Caco-2 (cell line): ENCODE measurements at regions not wholly inside any gene's neighbourhood (a gene's known extent, or its start where the extent isn't known, plus 50 kb on each side); places are given as distances from the start of the nearest gene placed in this dataset.

Experiments
- BruUV-seq: library from RNA; stranded (reverse); fragments of 400-500 nt; replicated peaks from 2 replicates; lab custom pipeline; 2021; lab: Mats Ljungman, UMichigan
- CTCF ChIA-PET: fragments of 300-600 bp; sonication (Branson Sonifier 250); formaldehyde crosslinking; loops from one replicate; lab custom pipeline; 2022; ENCODE audit warnings: antibody characterized with exemption; lab: Charles Lee
- POLR2A ChIA-PET: fragments of 300-600 bp; sonication (Branson Sonifier 250); formaldehyde crosslinking; loops from one replicate; lab custom pipeline; 2022; ENCODE audit warnings: antibody characterized with exemption; lab: Charles Lee
- DNase-seq, 2 experiments: peaks; one replicate each; pipeline versions ENCODE4 v3.0.0 to v3.0.0-alpha.2; 2020 to 2022
- H3K27me3 ChIP-seq: replicated peaks from 2 replicates; pipeline ENCODE4 v1.6.0; 2011; ENCODE audit warnings: low read length; ENCODE audit not compliant: control insufficient read depth, insufficient read depth
- H3K36me3 ChIP-seq: 2 replicates; pipeline ENCODE4 v1.5.1; 2011; ENCODE audit warnings: low read length; ENCODE audit not compliant: control insufficient read depth, insufficient read depth
- H3K4me1 ChIP-seq: fragments of 250-450 bp; sonication (Bioruptor Pico); 2 replicates; pipeline ENCODE4 v1.5.1; 2020; ENCODE audit warnings: mild to moderate bottlenecking
- H3K4me3 ChIP-seq: 2 replicates; pipeline ENCODE4 v1.5.1; 2011; ENCODE audit warnings: low read depth, mild to moderate bottlenecking, control low read depth, low read length
- H3K9me3 ChIP-seq: fragments of 250-450 bp; sonication (Bioruptor Pico); 2 replicates; pipeline ENCODE4 v1.5.1; 2020; ENCODE audit warnings: mild to moderate bottlenecking, moderate library complexity
- H3K27ac Mint-ChIP-seq: one replicate; pipeline ENCODE4 v1.8.0; 2022; ENCODE audit warnings: mixed read lengths; ENCODE audit not compliant: unreplicated experiment
- H3K27me3 Mint-ChIP-seq: one replicate; pipeline ENCODE4 v1.8.0; 2022; ENCODE audit warnings: mixed read lengths; ENCODE audit not compliant: insufficient read depth, unreplicated experiment
- H3K36me3 Mint-ChIP-seq: one replicate; pipeline ENCODE4 v1.8.0; 2022; ENCODE audit warnings: mild to moderate bottlenecking, mixed read lengths; ENCODE audit not compliant: insufficient read depth, unreplicated experiment
- H3K4me1 Mint-ChIP-seq: one replicate; pipeline ENCODE4 v1.8.0; 2022; ENCODE audit warnings: low read depth, mixed read lengths; ENCODE audit not compliant: unreplicated experiment
- H3K4me3 Mint-ChIP-seq: one replicate; pipeline ENCODE4 v1.8.0; 2022; ENCODE audit warnings: mild to moderate bottlenecking, moderate library complexity, mixed read lengths; ENCODE audit not compliant: unreplicated experiment
- H3K9me3 Mint-ChIP-seq: one replicate; pipeline ENCODE4 v1.8.0; 2022; ENCODE audit warnings: mixed read lengths; ENCODE audit not compliant: unreplicated experiment
- CTCF ChIP-seq, 2 experiments: fragments of 200-600 bp in 1 of 2; IDR thresholded peaks; 1 replicate in 1 of 2; 2 replicates in 1 of 2; pipeline versions ENCODE4 v1.5.1 to v1.8.0; 2011 to 2022; ENCODE audit warnings: antibody characterized with exemption in 1 of 2, control low read depth in 1 of 2, inconsistent platforms in 1 of 2, low read depth in 1 of 2, low read length in 1 of 2, mild to moderate bottlenecking in 1 of 2, moderate library complexity in 1 of 2; ENCODE audit not compliant: insufficient read depth in 1 of 2, severe bottlenecking in 1 of 2, unreplicated experiment in 1 of 2
- intact Hi-C: fragments of 100-400 bp; cut with micrococcal nuclease; formaldehyde crosslinking; loops from one replicate; pipeline ENCODE4 v1.10.0; 2022; ENCODE audit not compliant: unreplicated experiment

- BruUV-seq = no TSS peak
- Mint-ChIP-seq H3K4me1 (peaks cover 53% of the 10 kb centered on the region), H3K36me3 (peaks cover 6% of the 10 kb centered on the region), H3K4me3 (no peak overlapping the region), H3K27me3 (no peaks in the 10 kb centered on the region), H3K27ac (no peak overlapping the region), H3K9me3 (no peaks in the 10 kb centered on the region)
- ChIA-PET CTCF (no interaction called here), POLR2A (no interaction called here)
- intact Hi-C loops = no loop called here
- Histone ChIP-seq H3K36me3 (no peaks in the 10 kb centered on the region), H3K9me3 (no peaks in the 10 kb centered on the region), H3K27me3 (no peaks in the 10 kb centered on the region), H3K4me1 (peaks cover 38% of the 10 kb centered on the region), H3K4me3 (no peak overlapping the region)
- TF ChIP-seq CTCF (IDR thresholded peaks at IDR 0.05; ENCODE audit: insufficient read depth in 1 of 2, low read depth in 1 of 2, low read length in 1 of 2, severe bottlenecking in 1 of 2, unreplicated experiment in 1 of 2) = no peak
- no peak for DNase-seq
Observed at GRCh38 chr12:116631619-116632018, 72.4 kb downstream of the MAP1LC3B2 start.

- Histone ChIP-seq H3K4me1 (peaks cover 30% of the 10 kb centered on the region), H3K4me3 (no peak overlapping the region), H3K36me3 (no peaks in the 10 kb centered on the region), H3K27me3 (no peaks in the 10 kb centered on the region), H3K9me3 (no peaks in the 10 kb centered on the region)
- H3K4me3 Mint-ChIP-seq = no peak overlapping the region
- no TSS peak for BruUV-seq
- peaks cover 6% of the 10 kb centered on the region for H3K36me3 Mint-ChIP-seq
- intact Hi-C loops = no loop called here
- no peak for DNase-seq
- H3K27me3 Mint-ChIP-seq = no peaks in the 10 kb centered on the region
- H3K4me1 Mint-ChIP-seq = peaks cover 45% of the 10 kb centered on the region
- CTCF ChIA-PET = interaction anchor here (0.7 kb wide), 1 partner anchor 12 kb away, joined by 4 read pairs; no protein-coding TSS in a partner anchor
- POLR2A ChIA-PET = no interaction called here
- H3K27ac Mint-ChIP-seq = no peak overlapping the region
- no peaks in the 10 kb centered on the region for H3K9me3 Mint-ChIP-seq
- TF ChIP-seq CTCF (IDR thresholded peaks at IDR 0.05; ENCODE audit: insufficient read depth in 1 of 2, low read depth in 1 of 2, low read length in 1 of 2, severe bottlenecking in 1 of 2, unreplicated experiment in 1 of 2) = no peak
Observed at GRCh38 chr12:116630762-116631161, 71.6 kb downstream of the MAP1LC3B2 start.

- POLR2A ChIA-PET = no interaction called here
- Mint-ChIP-seq H3K4me1 (peaks cover 36% of the 10 kb centered on the region), H3K27me3 (no peaks in the 10 kb centered on the region), H3K27ac (no peak overlapping the region), H3K9me3 (no peaks in the 10 kb centered on the region), H3K36me3 (peaks cover 6% of the 10 kb centered on the region), H3K4me3 (no peak overlapping the region)
- H3K9me3 ChIP-seq = no peaks in the 10 kb centered on the region
- no peak for TF ChIP-seq CTCF (IDR thresholded peaks at IDR 0.05; ENCODE audit: insufficient read depth in 1 of 2, low read depth in 1 of 2, low read length in 1 of 2, severe bottlenecking in 1 of 2, unreplicated experiment in 1 of 2)
- no peaks in the 10 kb centered on the region for H3K36me3 ChIP-seq
- H3K27me3 ChIP-seq = no peaks in the 10 kb centered on the region
- DNase-seq = no peak
- peaks cover 21% of the 10 kb centered on the region for H3K4me1 ChIP-seq
- no peak overlapping the region for H3K4me3 ChIP-seq
- no TSS peak for BruUV-seq
- intact Hi-C loops = no loop called here
- CTCF ChIA-PET = interaction anchor here (0.6 to 1.2 kb wide), 2 partner anchors 10 to 126 kb away, joined by 5 to 6 read pairs; no protein-coding TSS in a partner anchor
Observed at GRCh38 chr12:116629480-116629879, 70.3 kb downstream of the MAP1LC3B2 start.
